Fibroblast of peridontal ligament (primary cell): ENCODE measurements at regions not wholly inside any gene's neighbourhood (a gene's known extent, or its start where the extent isn't known, plus 50 kb on each side); places are given as distances from the start of the nearest gene placed in this dataset.

Experiments
- DNase-seq: peaks from one replicate; pipeline ENCODE4 v3.0.0-alpha.2; 2010; ENCODE audit errors: extremely low read depth

DNA sequence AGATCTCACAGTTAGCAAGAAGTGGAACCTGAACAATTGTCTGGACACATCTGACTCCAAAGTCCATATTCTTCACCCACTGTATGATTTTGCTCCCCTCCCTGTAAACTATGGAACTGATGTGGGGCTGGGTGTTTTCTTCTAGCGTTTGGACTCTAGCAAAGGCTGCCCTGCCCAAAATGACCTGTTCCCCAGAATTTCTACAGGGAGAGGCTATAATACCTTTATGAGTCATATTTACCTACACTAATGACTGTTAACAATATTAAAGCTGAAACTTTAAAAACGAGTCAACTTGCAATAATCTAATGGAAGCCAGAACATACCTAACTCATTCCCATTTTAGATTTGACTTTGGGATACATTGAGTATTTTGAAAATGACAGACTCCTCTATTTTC, 531.2 kb upstream of the CFAP20DC start:
- no peak for DNase-seq

DNA sequence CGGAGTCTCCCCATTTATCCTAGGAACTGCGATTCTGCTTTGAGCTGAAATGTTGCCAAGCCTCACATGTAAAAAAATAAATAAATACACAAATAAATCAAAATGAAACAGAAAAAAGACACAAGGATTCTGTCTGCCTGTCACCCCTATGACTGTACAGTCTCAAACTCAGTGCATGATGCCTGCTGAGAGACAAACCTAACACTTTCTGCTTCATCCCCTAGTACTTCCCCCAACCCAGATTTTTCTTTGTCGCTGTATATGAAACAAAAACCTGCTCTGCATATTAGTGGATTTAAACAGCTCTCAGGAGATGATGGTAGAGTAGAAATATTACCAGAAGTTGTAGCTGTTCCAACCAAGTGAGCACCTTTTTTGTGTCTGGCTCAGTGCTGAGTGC, 530.7 kb upstream of the CFAP20DC start:
- DNase-seq, result no peak

- DNase-seq, result no peak
Observed at GRCh38 chr3:59578129-59578528, 528.3 kb upstream of the CFAP20DC start.

DNA sequence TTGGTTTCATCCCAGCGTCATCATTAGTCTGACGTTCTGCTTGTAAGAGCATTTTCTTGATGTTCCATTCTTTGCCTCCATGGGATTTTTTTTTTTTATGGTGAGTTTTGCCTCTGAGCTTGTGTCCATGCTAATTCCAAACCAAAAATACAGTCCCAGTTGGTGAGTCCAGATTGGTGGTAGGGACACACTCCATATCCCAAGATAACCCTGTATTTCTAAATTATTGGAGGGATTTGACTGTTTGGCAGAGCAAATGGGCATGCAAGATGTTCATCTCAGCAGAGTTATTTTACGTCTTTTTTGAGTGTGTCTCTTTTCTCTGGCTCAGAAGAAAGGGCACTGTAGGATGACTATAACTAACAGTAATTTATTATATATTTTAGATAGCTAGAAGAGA, 526.8 kb upstream of the CFAP20DC start:
- DNase-seq, result no peak

DNA sequence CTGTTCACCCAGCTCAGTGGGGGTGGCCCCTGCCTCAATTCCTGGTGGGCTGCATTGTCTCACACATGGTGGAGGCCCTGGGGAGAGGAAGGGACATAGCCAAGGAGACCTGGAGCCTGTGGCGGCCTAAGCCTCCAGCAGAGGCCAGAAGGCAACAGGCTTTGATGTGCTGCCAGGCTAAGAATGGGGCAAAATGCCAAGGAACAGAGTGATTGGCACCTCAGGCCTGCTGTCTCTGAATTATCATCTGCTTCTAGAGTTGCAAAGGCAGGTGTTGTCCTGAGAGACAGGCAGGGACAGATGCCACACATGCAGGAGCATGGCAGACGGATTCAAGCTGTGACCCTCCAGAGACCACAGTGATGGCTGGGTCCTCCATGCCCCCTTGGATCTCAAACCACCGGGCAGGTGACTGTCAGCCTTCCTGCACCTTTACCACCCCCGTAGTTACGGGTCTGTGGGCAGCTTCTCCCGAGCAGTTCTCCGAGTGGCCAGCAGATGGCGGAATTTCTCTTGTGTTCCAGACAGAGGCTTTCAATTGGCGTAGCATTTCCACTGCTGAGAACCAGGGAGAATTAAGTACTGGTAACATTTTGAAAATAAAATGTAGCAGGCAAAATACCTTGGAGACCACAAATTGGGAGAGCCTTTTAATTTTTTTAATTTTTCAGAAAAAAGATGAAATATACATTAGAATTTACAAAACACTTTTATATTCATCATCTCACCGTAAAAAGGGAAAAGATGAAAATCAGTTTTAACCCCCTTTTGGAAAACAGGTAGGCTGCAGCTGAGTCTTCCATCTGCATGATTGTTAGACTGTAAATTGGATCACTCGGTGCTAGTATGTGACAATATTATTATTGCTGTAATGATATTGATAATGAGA, 525.5 kb upstream of the CFAP20DC start:
- peak; percentile 86 for DNase-seq

DNA sequence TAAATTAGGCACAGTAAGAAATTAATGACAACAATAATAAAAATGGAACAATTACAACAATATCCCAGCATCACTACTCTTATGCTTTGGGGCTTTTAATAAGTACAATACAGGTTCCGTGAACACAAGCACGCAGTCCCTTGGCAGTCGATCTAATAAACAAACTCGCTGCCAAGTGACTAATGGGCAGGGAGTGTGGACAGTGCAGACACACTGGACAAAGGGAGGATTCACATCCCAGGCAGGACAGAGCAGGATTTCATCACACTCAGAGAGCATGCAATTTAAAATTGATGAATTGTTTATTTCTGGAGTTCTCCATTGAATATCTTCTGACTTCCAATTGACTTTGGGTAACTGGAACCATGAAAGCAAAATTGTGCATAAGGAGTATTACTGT, 524.1 kb upstream of the CFAP20DC start:
- peak; percentile 38 for DNase-seq

- DNase-seq, result peak; percentile 19
Observed at GRCh38 chr3:59572106-59572505, 522.3 kb upstream of the CFAP20DC start.

DNA sequence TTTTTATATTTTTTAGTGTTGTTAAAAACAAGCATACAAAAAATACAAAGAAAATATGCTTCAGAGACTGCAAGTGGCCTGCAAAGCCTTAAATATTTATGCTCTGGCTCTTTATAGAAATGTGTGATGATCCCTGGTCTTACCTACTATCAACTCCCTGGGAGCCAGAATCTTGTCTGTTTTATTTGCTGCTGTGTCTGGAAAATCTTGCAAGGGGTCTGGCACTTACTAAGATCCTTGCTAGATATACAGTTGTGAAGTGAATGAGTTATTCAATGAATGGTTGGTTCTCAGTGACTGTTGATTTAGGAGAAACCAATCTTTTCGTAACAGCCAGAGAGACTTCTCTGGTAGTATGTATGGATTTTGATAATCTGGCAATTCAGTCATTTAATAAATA, 521.0 kb upstream of the CFAP20DC start:
- DNase-seq, result no peak

DNA sequence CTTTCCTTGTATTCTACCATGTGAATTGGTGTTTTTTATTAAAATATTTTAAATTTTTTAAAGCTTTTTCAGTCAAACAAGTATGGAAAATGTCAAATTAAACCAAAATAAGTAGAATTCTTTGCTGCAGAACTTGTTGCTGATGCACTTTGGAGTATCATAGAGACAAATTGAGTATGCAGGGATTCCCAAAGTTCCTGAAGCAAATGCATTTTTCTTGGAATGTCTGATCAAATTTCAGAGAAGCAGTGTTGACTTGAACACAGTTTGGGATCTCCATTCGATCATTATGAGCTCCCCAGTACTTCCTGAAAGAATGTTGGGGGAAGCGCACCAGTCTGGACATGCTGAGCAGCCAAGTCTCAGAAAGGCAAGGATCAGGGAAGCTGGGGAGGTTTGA, 517.8 kb upstream of the CFAP20DC start:
- peak; percentile 13 for DNase-seq

DNA sequence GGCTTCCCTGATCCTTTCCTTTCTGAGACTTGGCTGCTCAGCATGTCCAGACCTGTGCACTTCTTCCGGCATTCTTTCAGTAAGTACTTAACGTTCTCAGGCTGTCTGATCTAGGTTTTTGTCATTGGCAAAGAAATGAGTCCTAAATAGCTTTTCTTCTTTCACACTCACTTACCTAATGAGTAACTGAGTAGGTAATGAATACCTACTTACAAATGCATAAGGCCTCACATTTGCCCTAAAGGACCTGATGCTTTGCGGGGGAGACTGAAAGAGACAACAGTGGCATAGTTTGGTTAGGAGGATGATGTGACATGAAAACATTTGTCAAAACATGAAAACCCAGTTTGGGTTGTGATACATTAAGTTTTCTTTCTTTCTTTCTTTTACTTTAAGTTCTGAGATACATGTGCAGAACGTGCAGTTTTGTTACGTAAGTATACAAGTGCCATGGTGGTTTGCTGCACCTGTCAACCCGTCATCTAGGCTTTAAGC, 516.7 kb upstream of the CFAP20DC start:
- DNase-seq, result no peak

- DNase-seq, result no peak
Observed at GRCh38 chr3:59565125-59565524, 515.3 kb upstream of the CFAP20DC start.

GRCh38 chr3:59563966-59564365, 514.1 kb upstream of the CFAP20DC start:
- DNase-seq, result peak; percentile 68

GRCh38 chr3:59563072-59563605, 513.3 kb upstream of the CFAP20DC start:
- no peak for DNase-seq

DNA sequence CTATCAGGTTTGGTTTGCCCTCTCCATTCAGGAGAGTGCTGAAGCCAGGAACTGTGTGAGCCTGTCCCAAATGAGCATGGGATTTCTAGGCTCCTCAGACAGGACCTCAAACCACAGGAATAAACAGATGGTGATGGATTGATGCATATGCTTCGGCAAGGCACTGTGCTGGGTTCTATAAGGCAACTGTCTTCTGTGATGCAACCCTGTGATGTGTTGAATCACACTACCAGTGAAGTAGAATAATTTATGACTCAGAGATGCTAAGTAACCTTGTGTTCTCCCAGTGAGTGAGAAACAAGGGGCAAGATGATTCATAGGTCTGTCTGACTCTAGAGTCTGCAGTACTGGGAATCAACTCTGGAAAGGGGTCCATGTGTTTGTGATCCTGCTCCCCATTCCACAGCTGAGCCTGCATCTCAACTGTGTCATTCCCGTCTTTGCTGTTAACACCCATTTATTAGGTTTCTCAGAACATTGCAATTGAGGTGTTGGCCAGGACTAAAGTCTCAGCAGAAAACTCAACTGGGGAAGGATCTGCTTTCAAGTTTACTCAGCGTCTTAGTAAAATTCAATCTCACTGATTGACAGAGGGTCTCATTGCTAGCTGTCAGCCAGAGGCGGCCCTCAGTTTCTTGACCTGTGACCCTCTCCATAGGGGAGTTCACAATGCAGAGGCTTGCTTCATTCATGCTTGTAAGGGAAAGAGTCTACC, 510.1 kb upstream of the CFAP20DC start:
- peak; percentile 93 for DNase-seq

DNA sequence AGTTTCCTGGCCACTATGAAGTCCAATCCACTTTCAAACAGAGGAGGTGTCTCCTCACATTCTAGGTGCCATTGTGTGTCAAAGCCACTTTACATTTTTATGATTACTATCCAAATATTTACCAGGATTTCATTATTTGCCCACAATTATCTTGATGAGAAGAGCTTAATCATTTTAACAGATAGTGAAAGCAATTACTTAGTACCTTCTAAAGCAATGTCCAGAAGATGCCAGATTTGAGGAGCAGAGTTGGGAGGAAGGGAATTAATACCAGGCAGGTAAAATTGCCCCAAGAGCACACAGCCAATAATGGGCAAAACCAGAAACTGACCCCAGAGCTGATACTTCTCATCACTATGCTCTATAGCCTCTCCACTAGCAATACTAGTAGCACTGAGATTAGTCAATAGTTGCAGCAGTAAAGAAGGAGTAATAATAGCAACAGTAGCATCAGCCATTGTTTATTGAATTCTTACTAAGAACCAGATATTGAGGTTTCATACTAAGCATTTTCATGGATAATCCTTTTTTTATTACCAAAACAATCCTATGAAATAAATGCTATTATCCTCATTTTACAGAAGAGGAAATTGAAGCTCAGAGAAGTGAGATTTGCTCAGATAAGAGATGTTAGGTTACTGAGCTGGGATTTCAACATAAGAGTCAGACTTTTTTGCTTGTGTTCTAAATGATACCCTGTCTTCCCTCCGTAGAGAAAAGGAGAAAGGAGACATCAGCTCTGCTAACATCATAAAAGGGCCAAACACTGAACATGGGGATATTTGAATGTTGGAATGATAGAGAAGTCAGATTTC, 509.3 kb upstream of the CFAP20DC start:
- no peak for DNase-seq

DNA sequence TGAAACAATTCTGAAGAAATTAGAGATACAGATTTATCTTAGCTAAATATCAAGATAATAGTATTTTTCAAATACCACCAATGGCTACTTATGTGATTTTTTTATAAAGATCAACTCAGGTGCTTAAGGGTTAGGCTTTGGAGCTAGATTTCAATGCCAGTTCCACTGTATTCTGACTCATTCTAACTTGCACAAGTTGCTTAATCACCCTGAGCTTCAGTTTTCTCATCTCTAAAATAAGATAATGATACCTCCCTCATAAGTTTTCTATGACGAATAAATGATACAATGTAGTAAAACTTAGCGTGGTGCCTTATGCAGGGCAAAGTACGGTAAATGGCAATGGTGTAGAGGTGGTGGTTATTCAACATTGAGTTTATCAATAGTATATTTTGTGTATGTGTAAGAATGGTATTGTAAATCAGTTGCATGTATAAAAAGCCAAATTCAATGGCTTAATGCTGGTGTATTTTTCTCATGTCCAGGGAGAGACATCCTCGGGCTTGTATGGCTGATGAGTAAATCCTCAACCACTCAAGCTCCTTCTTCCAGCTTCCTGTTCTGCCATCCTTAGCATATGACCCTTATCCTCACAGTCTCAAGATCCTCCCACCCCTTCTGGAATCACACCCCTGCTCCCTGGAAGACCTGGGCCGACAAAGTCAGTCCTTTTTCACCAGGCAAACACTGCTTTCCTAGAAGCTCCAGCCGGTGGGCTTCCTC, 505.9 kb upstream of the CFAP20DC start:
- peak; percentile 51 for DNase-seq

GRCh38 chr3:59553076-59553475, 503.3 kb upstream of the CFAP20DC start:
- no peak for DNase-seq

- no peak for DNase-seq
Observed at GRCh38 chr3:59551834-59552233, 502.0 kb upstream of the CFAP20DC start.

GRCh38 chr3:59549962-59550361, 500.1 kb upstream of the CFAP20DC start:
- DNase-seq, result no peak

DNA sequence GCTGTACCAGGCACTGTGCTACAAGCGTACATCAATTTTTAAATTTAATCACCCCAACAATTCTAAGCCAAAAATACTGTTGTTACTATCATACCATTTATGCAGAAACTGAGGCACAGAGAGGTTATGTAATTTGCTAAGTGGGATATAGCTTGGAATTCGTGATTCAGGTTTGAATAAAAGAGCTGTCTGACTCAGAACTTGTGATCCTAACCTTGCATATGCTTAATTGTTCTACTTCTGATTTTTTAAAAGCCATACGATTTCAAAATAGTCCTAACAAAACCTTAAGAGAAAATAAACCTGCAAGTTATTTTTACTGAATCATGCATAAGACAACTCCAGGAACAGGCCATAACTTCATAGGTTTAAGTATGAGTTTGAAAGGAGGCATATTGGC, 498.0 kb upstream of the CFAP20DC start:
- no peak for DNase-seq

- no peak for DNase-seq
Observed at GRCh38 chr3:59546522-59546921, 496.7 kb upstream of the CFAP20DC start.
